Endodermal cell (in vitro differentiated cells): ENCODE measurements at regions not wholly inside any gene's neighbourhood (a gene's known extent, or its start where the extent isn't known, plus 50 kb on each side); places are given as distances from the start of the nearest gene placed in this dataset.

Source experiments
- DNase-seq: peaks from one replicate; pipeline ENCODE4 v3.0.0-alpha.2; 2017
- H3K27ac ChIP-seq: 2 replicates; pipeline ENCODE4 v1.5.1; 2013; ENCODE audit warnings: mild to moderate bottlenecking, low read depth, low read length, moderate library complexity
- H3K27me3 ChIP-seq: 2 replicates; pipeline ENCODE4 v1.6.1; 2013; ENCODE audit warnings: mild to moderate bottlenecking, low read length, moderate library complexity; ENCODE audit not compliant: insufficient read depth, control insufficient read depth, poor library complexity, severe bottlenecking
- H3K36me3 ChIP-seq: 2 replicates; pipeline ENCODE4 v1.7.0; 2013; ENCODE audit warnings: mild to moderate bottlenecking, low read length, moderate library complexity; ENCODE audit not compliant: control insufficient read depth, insufficient read depth
- H3K4me1 ChIP-seq: one replicate; pipeline ENCODE4 v1.7.0; 2013; ENCODE audit warnings: low read length; ENCODE audit not compliant: control insufficient read depth, insufficient read depth
- H3K4me3 ChIP-seq: 2 replicates; pipeline ENCODE4 v1.5.1; 2013; ENCODE audit warnings: mild to moderate bottlenecking, low read length, moderate library complexity
- H3K9ac ChIP-seq: 2 replicates; pipeline ENCODE4 v1.6.1; 2013; ENCODE audit warnings: mild to moderate bottlenecking, low read length, moderate library complexity; ENCODE audit not compliant: poor library complexity, severe bottlenecking; ENCODE audit errors: extremely low read depth
- H3K9me3 ChIP-seq: 2 replicates; pipeline ENCODE4 v1.6.1; 2013; ENCODE audit warnings: mild to moderate bottlenecking, low read length, moderate library complexity; ENCODE audit not compliant: control insufficient read depth
- H3K27ac Mint-ChIP-seq: 2 replicates; pipeline ENCODE4 v1.8.0; 2020; ENCODE audit warnings: mixed read lengths
- H3K27me3 Mint-ChIP-seq: 2 replicates; pipeline ENCODE4 v1.8.0; 2021; ENCODE audit warnings: mild to moderate bottlenecking, mixed read lengths; ENCODE audit not compliant: insufficient read depth
- H3K36me3 Mint-ChIP-seq: 2 replicates; pipeline ENCODE4 v1.8.0; 2020; ENCODE audit warnings: low read depth, mixed read lengths
- H3K4me1 Mint-ChIP-seq: 2 replicates; pipeline ENCODE4 v1.8.0; 2020; ENCODE audit warnings: mixed read lengths
- H3K4me3 Mint-ChIP-seq: 2 replicates; pipeline ENCODE4 v1.8.0; 2020; ENCODE audit warnings: mild to moderate bottlenecking, moderate library complexity, mixed read lengths
- H3K9me3 Mint-ChIP-seq: 2 replicates; pipeline ENCODE4 v1.8.0; 2020; ENCODE audit warnings: mild to moderate bottlenecking, mixed read lengths
- WGBS, 2 experiments: methylation state at CpG; one replicate each; pipeline versions ENCODE4 v1.1.5 to v1.1.7; 2013; ENCODE audit warnings: missing lambda C conversion rate in 2 of 2, mixed read lengths in 1 of 2; ENCODE audit not compliant: insufficient coverage in 1 of 2, insufficient read length in 1 of 2; 5-methylcytosine and 5-hydroxymethylcytosine counted together
- TF ChIP-seq, protein P1 (sequence below): fragments of 200-600 bp; sonication (generic); conservative IDR thresholded peaks from 2 replicates; pipeline ENCODE4 v1.5.0; 2021; ENCODE audit warnings: antibody characterized with exemption, mild to moderate bottlenecking

DNA sequence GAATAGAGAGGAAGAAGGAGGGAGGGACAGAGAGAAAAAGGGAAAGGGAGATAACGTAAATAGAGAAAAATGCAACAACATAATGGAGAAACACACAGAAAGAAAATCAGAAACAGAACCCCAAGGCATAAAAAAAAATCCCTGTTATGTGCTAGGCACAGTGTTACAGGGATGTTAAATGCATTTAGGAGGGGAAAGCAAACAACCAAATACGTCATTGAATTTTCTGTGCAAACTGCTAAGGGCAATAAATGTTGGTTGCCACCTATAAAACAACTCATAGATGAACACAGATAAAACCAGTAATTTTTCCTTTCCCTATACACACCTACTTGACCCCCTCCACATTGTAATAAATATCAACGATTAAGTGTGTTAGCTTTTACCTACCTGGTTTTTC lies 51.3 kb upstream of the ASTN2 start:
- H3K27ac Mint-ChIP-seq: no peak overlapping the region
- H3K36me3 Mint-ChIP-seq: no peaks in the 10 kb centered on the region
- H3K9ac ChIP-seq: no peak overlapping the region
- H3K4me1 ChIP-seq: peaks cover 4% of the 10 kb centered on the region
- H3K36me3 ChIP-seq: no peaks in the 10 kb centered on the region
- H3K9me3 Mint-ChIP-seq: no peaks in the 10 kb centered on the region
- H3K4me3 Mint-ChIP-seq: no peak overlapping the region
- peaks cover 98% of the 10 kb centered on the region for H3K27me3 Mint-ChIP-seq
- H3K9me3 ChIP-seq: no peaks in the 10 kb centered on the region
- H3K4me3 ChIP-seq: no peak overlapping the region
- peaks cover 87% of the 10 kb centered on the region for H3K27me3 ChIP-seq
- DNase-seq: no peak
- peaks cover 8% of the 10 kb centered on the region for H3K4me1 Mint-ChIP-seq
- no peak overlapping the region for H3K27ac ChIP-seq
- TF ChIP-seq, protein P1, sequence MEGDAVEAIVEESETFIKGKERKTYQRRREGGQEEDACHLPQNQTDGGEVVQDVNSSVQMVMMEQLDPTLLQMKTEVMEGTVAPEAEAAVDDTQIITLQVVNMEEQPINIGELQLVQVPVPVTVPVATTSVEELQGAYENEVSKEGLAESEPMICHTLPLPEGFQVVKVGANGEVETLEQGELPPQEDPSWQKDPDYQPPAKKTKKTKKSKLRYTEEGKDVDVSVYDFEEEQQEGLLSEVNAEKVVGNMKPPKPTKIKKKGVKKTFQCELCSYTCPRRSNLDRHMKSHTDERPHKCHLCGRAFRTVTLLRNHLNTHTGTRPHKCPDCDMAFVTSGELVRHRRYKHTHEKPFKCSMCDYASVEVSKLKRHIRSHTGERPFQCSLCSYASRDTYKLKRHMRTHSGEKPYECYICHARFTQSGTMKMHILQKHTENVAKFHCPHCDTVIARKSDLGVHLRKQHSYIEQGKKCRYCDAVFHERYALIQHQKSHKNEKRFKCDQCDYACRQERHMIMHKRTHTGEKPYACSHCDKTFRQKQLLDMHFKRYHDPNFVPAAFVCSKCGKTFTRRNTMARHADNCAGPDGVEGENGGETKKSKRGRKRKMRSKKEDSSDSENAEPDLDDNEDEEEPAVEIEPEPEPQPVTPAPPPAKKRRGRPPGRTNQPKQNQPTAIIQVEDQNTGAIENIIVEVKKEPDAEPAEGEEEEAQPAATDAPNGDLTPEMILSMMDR: no peak
- WGBS, 2 experiments: 96% methylated on average over 3 of the region's 3 CpGs; no CpG with 5 or more reads in 1 of the 2 experiments

DNA sequence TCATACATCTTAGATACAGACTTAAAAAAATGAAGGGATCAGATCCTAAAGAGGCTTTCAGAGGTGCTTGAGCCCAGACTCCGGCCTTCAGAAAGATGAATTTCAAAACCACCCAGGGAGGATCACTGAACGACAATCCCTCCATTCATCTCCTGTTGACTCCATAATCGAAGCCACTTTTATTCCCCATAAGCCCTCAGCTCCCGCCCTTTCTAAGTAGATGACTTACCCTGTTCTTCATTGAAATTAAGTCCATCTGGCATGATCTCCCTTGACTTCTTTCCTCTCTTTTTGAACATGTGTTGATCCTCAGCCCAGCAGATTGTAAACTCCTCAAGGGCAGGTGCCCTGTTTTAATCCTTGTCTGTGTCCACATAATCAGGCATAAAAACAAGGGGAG lies 50.8 kb upstream of the ASTN2 start:
- Histone ChIP-seq H3K9me3 (no peaks in the 10 kb centered on the region), H3K4me3 (no peak overlapping the region), H3K27ac (no peak overlapping the region), H3K4me1 (peaks cover 4% of the 10 kb centered on the region), H3K36me3 (no peaks in the 10 kb centered on the region), H3K9ac (no peak overlapping the region), H3K27me3 (peaks cover 87% of the 10 kb centered on the region)
- TF ChIP-seq, protein P1: no peak
- DNase-seq: no peak
- H3K27ac Mint-ChIP-seq: no peak overlapping the region
- H3K9me3 Mint-ChIP-seq: no peaks in the 10 kb centered on the region
- WGBS, 2 experiments: 88 to 93% methylated on average over 4 of the region's 4 CpGs
- no peak overlapping the region for H3K4me3 Mint-ChIP-seq
- H3K27me3 Mint-ChIP-seq: peaks cover 96% of the 10 kb centered on the region
- H3K36me3 Mint-ChIP-seq: no peaks in the 10 kb centered on the region
- peaks cover 4% of the 10 kb centered on the region for H3K4me1 Mint-ChIP-seq

DNA sequence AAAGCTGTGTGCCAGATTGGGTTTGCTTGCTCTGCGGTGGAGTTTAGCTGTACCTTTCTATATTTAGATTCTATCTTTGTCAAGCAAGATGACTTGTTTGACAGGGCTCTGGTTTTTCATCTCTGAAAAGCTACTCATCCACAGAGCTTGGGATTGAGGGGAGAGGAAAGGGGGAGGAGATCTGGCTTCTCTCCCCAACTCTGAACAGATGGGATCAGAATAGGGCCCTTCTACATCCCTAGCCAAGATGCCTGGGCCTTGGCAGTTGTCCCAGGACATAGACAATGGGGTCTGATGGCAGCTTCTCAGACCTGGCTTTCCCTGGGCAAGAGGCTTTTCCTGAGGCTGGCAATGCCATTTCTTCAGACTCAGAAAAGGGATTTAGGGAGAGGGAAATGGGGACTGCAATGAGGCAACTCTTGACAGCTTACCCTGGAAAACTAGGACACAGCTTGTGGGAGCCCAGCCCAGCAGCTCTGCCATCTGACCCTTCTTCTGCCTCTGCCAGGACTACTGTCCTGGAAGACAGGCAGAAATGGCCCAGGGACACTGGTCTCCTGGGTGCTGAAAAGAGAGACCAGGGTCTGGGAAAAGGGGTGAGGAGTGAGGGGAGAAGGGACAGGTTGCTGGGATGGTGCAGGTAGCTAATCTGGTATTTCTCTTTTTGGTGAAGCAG lies 50.2 kb upstream of the ASTN2 start:
- WGBS, 2 experiments: 96% methylated on average over 1 of the region's 1 CpG; no CpG with 5 or more reads in 1 of the 2 experiments
- H3K4me1 ChIP-seq: peaks cover under 1% of the 10 kb centered on the region

More for the DNA sequence above, 50.2 kb upstream of the ASTN2 start:
- no peak overlapping the region for H3K4me3 Mint-ChIP-seq
- no peak overlapping the region for H3K9ac ChIP-seq
- TF ChIP-seq, protein P1: no peak
- H3K27ac Mint-ChIP-seq: no peak overlapping the region
- no peaks in the 10 kb centered on the region for H3K9me3 ChIP-seq
- no peaks in the 10 kb centered on the region for H3K36me3 ChIP-seq
- H3K4me1 Mint-ChIP-seq: no peaks in the 10 kb centered on the region
- H3K4me3 ChIP-seq: no peak overlapping the region
- DNase-seq: no peak
- H3K27me3 Mint-ChIP-seq: peaks cover 91% of the 10 kb centered on the region
- no peak overlapping the region for H3K27ac ChIP-seq
- H3K36me3 Mint-ChIP-seq: no peaks in the 10 kb centered on the region
- H3K9me3 Mint-ChIP-seq: no peaks in the 10 kb centered on the region
- peaks cover 84% of the 10 kb centered on the region for H3K27me3 ChIP-seq
